ENCODE measurements at regions not wholly inside any gene's neighbourhood (a gene's known extent, or its start where the extent isn't known, plus 50 kb on each side); places are given as distances from the start of the nearest gene placed in this dataset.
"Not testable (repeated sequence)": the region's sequence is repeated elsewhere in the genome, so short reads cannot be mapped to it uniquely, and the experiment has no call there.

GRCh38 chr20:11172881-11173280 is 499.1 kb upstream of the JAG1 start:
- H3K4me3 ChIP-seq (ENCODE audit: low read depth, low read length) = no peak overlapping the region
- TF ChIP-seq CTCF (conservative IDR thresholded peaks at IDR 0.05; ENCODE audit: low read depth, low read length) = no peak
- no peak for DNase-seq (ENCODE audit: low read depth)

- H3K4me3 ChIP-seq (ENCODE audit: low read depth, low read length) = no peak overlapping the region
- no peak for TF ChIP-seq CTCF (conservative IDR thresholded peaks at IDR 0.05; ENCODE audit: low read depth, low read length)
- no peak for DNase-seq (ENCODE audit: low read depth)
Observed at GRCh38 chr20:11173916-11174315, 500.1 kb upstream of the JAG1 start.

GRCh38 chr20:11174861-11175260 is 501.1 kb upstream of the JAG1 start:
- H3K4me3 ChIP-seq (ENCODE audit: low read depth, low read length) = no peak overlapping the region
- no peak for TF ChIP-seq CTCF (conservative IDR thresholded peaks at IDR 0.05; ENCODE audit: low read depth, low read length)
- DNase-seq (ENCODE audit: low read depth) = no peak

- no peak for DNase-seq (ENCODE audit: low read depth)
- no peak overlapping the region for H3K4me3 ChIP-seq (ENCODE audit: low read depth, low read length)
- no peak for TF ChIP-seq CTCF (conservative IDR thresholded peaks at IDR 0.05; ENCODE audit: low read depth, low read length)
Observed at GRCh38 chr20:11176431-11176830, 502.6 kb upstream of the JAG1 start.

GRCh38 chr20:11178946-11179654 is 505.3 kb upstream of the JAG1 start:
- no peak overlapping the region for H3K4me3 ChIP-seq (ENCODE audit: low read depth, low read length)
- peak; percentile 82 for DNase-seq (ENCODE audit: low read depth)
- peak; percentile 31 for TF ChIP-seq CTCF (conservative IDR thresholded peaks at IDR 0.05; ENCODE audit: low read depth, low read length)

GRCh38 chr20:11180186-11180585 is 506.4 kb upstream of the JAG1 start:
- TF ChIP-seq CTCF (conservative IDR thresholded peaks at IDR 0.05; ENCODE audit: low read depth, low read length) = no peak
- no peak for DNase-seq (ENCODE audit: low read depth)
- H3K4me3 ChIP-seq (ENCODE audit: low read depth, low read length) = no peak overlapping the region

GRCh38 chr20:11181129-11181528 is 507.3 kb upstream of the JAG1 start:
- not testable (repeated sequence) for DNase-seq (ENCODE audit: low read depth)

More at GRCh38 chr20:11181129-11181528, 507.3 kb upstream of the JAG1 start:
- H3K4me3 ChIP-seq (ENCODE audit: low read depth, low read length) = not testable (repeated sequence)
